Naive thymus-derived CD4-positive, alpha-beta T cell (primary cell): ENCODE measurements at regions not wholly inside any gene's neighbourhood (a gene's known extent, or its start where the extent isn't known, plus 50 kb on each side); places are given as distances from the start of the nearest gene placed in this dataset.

Experiments
- ATAC-seq: fragments of 150-1000 bp; cut with Tn5 transposase; 2 replicates; pipeline ENCODE4 v1.10.0; 2021; ENCODE audit warnings: mild to moderate bottlenecking, moderate library complexity
- CTCF ChIA-PET: fragments of 350-600 bp; sonication (Branson Sonifier 250); formaldehyde crosslinking; loops from one replicate; lab custom pipeline; 2021; ENCODE audit warnings: antibody characterized with exemption; lab: Charles Lee
- POLR2A ChIA-PET: fragments of 350-600 bp; sonication (Branson Sonifier 250); formaldehyde crosslinking; loops from one replicate; lab custom pipeline; 2021; ENCODE audit warnings: antibody characterized with exemption, inconsistent platforms; lab: Charles Lee
- DNase-seq, 9 donors: peaks; one replicate each; pipeline versions ENCODE4 v3.0.0 to v3.0.0-alpha.2; 2020 to 2022; ENCODE audit warnings: mixed read lengths in 1 of 9
- H3K27ac ChIP-seq: one replicate; pipeline ENCODE4 v1.7.0; 2013; ENCODE audit warnings: mild to moderate bottlenecking, low read depth, low read length, moderate library complexity
- H3K27me3 ChIP-seq, 2 donors: one replicate each; pipeline ENCODE4 v1.7.0; 2013; ENCODE audit warnings: low read length in 2 of 2, mild to moderate bottlenecking in 2 of 2, moderate library complexity in 2 of 2; ENCODE audit not compliant: control insufficient read depth in 2 of 2, insufficient read depth in 2 of 2
- H3K36me3 ChIP-seq, 3 experiments: 1 replicate in 2 of 3; 2 replicates in 1 of 3; pipeline ENCODE4 v1.7.0; 2013; ENCODE audit warnings: low read length in 3 of 3, mild to moderate bottlenecking in 3 of 3, moderate library complexity in 1 of 3; ENCODE audit not compliant: insufficient read depth in 3 of 3, control insufficient read depth in 2 of 3
- H3K4me1 ChIP-seq, 2 donors: one replicate each; pipeline ENCODE4 v1.7.0; 2013; ENCODE audit warnings: low read length in 2 of 2, mild to moderate bottlenecking in 2 of 2, moderate library complexity in 1 of 2; ENCODE audit not compliant: control insufficient read depth in 2 of 2, insufficient read depth in 2 of 2
- H3K4me3 ChIP-seq: 2 replicates; pipeline ENCODE4 v1.7.0; 2013; ENCODE audit warnings: mild to moderate bottlenecking, low read length
- H3K9me3 ChIP-seq, 3 experiments: 1 replicate in 2 of 3; 2 replicates in 1 of 3; pipeline ENCODE4 v1.7.0; 2013; ENCODE audit warnings: low read length in 3 of 3; ENCODE audit not compliant: control insufficient read depth in 2 of 3
- H3K27ac Mint-ChIP-seq, 9 donors: one replicate each; pipeline ENCODE4 v1.8.0; 2020 to 2022; ENCODE audit warnings: mixed read lengths in 9 of 9, mild to moderate bottlenecking in 8 of 9, moderate library complexity in 5 of 9, inconsistent platforms in 2 of 9
- H3K27me3 Mint-ChIP-seq, 5 donors: one replicate each; pipeline ENCODE4 v1.8.0; 2021 to 2022; ENCODE audit warnings: mixed read lengths in 5 of 5, mild to moderate bottlenecking in 1 of 5
- H3K36me3 Mint-ChIP-seq, 5 donors: one replicate each; pipeline ENCODE4 v1.8.0; 2020 to 2022; ENCODE audit warnings: mixed read lengths in 5 of 5, mild to moderate bottlenecking in 3 of 5, inconsistent platforms in 1 of 5
- H3K4me1 Mint-ChIP-seq, 7 donors: one replicate each; pipeline ENCODE4 v1.8.0; 2020 to 2022; ENCODE audit warnings: mixed read lengths in 7 of 7, mild to moderate bottlenecking in 3 of 7, inconsistent platforms in 1 of 7
- H3K4me3 Mint-ChIP-seq, 10 donors: one replicate each; pipeline ENCODE4 v1.8.0; 2020 to 2022; ENCODE audit warnings: mild to moderate bottlenecking in 10 of 10, mixed read lengths in 10 of 10, moderate library complexity in 6 of 10, inconsistent platforms in 2 of 10
- H3K9me3 Mint-ChIP-seq, 11 donors: one replicate each; pipeline ENCODE4 v1.8.0; 2020 to 2022; ENCODE audit warnings: mixed read lengths in 11 of 11, mild to moderate bottlenecking in 4 of 11, inconsistent platforms in 1 of 11, moderate library complexity in 1 of 11
- intact Hi-C, 2 donors: fragments of 100-400 bp; cut with micrococcal nuclease; formaldehyde crosslinking; loops; one replicate each; pipeline ENCODE4 v1.15.1; 2023

GRCh38 chr1:79652426-79652825, 645.9 kb upstream of the ADGRL4 start:
- CTCF ChIA-PET, result interaction anchor here (0.7 kb wide), 1 partner anchor 125 kb away, joined by 3 read pairs; no protein-coding TSS in a partner anchor
- Mint-ChIP-seq H3K36me3 (no peaks in the 10 kb centered on the region), H3K27ac (no peak overlapping the region), H3K27me3 (no peaks in the 10 kb centered on the region), H3K9me3 (peaks cover 0 to 10% (median 0%) of the 10 kb centered on the region in 11 donors), H3K4me1 (no peaks in the 10 kb centered on the region), H3K4me3 (no peak overlapping the region)
- ATAC-seq (no peak), DNase-seq (no peak)
- no peaks in the 10 kb centered on the region for H3K36me3 ChIP-seq
- no peaks in the 10 kb centered on the region for H3K4me1 ChIP-seq
- intact Hi-C loops, result no loop called here
- no peak overlapping the region for H3K27ac ChIP-seq
- no peak overlapping the region for H3K4me3 ChIP-seq
- H3K9me3 ChIP-seq, result no peaks in the 10 kb centered on the region
- no peaks in the 10 kb centered on the region for H3K27me3 ChIP-seq
- POLR2A ChIA-PET, result no interaction called here

GRCh38 chr1:79648126-79648525, 641.6 kb upstream of the ADGRL4 start:
- Histone ChIP-seq H3K27ac (no peak overlapping the region), H3K36me3 (no peaks in the 10 kb centered on the region), H3K4me1 (no peaks in the 10 kb centered on the region), H3K4me3 (no peak overlapping the region), H3K9me3 (no peaks in the 10 kb centered on the region), H3K27me3 (no peaks in the 10 kb centered on the region)
- Mint-ChIP-seq H3K9me3 (peaks cover 0 to 21% (median 1%) of the 10 kb centered on the region in 11 donors), H3K27ac (no peak overlapping the region), H3K4me3 (no peak overlapping the region), H3K36me3 (no peaks in the 10 kb centered on the region), H3K4me1 (no peaks in the 10 kb centered on the region), H3K27me3 (no peaks in the 10 kb centered on the region)
- POLR2A ChIA-PET, result no interaction called here
- ATAC-seq, result no peak
- CTCF ChIA-PET, result no interaction called here
- intact Hi-C loops, result no loop called here
- DNase-seq, result no peak

GRCh38 chr1:79646880-79647279, 640.4 kb upstream of the ADGRL4 start:
- Mint-ChIP-seq H3K36me3 (no peaks in the 10 kb centered on the region), H3K27ac (no peak overlapping the region), H3K27me3 (no peaks in the 10 kb centered on the region), H3K9me3 (peaks cover 0 to 21% (median 4%) of the 10 kb centered on the region in 11 donors), H3K4me1 (no peaks in the 10 kb centered on the region), H3K4me3 (no peak overlapping the region)
- H3K9me3 ChIP-seq, result no peaks in the 10 kb centered on the region
- intact Hi-C loops, result no loop called here
- no peaks in the 10 kb centered on the region for H3K27me3 ChIP-seq
- no peaks in the 10 kb centered on the region for H3K36me3 ChIP-seq
- H3K4me1 ChIP-seq, result no peaks in the 10 kb centered on the region
- DNase-seq (no peak), ATAC-seq (no peak)
- ChIA-PET POLR2A (no interaction called here), CTCF (no interaction called here)
- no peak overlapping the region for H3K27ac ChIP-seq
- no peak overlapping the region for H3K4me3 ChIP-seq

- no peaks in the 10 kb centered on the region for H3K27me3 ChIP-seq
- intact Hi-C loops, result no loop called here
- CTCF ChIA-PET, result no interaction called here
- H3K27ac ChIP-seq, result no peak overlapping the region
- no peaks in the 10 kb centered on the region for H3K4me1 ChIP-seq
- no peaks in the 10 kb centered on the region for H3K4me1 Mint-ChIP-seq
- ATAC-seq, result no peak
- H3K36me3 Mint-ChIP-seq, result no peaks in the 10 kb centered on the region
- H3K4me3 Mint-ChIP-seq, result no peak overlapping the region
- peaks cover 0 to 6% (median 0%) of the 10 kb centered on the region in 5 donors for H3K27me3 Mint-ChIP-seq
- H3K36me3 ChIP-seq, result no peaks in the 10 kb centered on the region
- H3K27ac Mint-ChIP-seq, result no peak overlapping the region
- no peaks in the 10 kb centered on the region for H3K9me3 ChIP-seq
- POLR2A ChIA-PET, result no interaction called here
- no peak for DNase-seq
- no peak overlapping the region for H3K4me3 ChIP-seq
- H3K9me3 Mint-ChIP-seq, result peaks cover 2 to 22% (median 5%) of the 10 kb centered on the region in 11 donors
These were observed 631.9 kb upstream of the ADGRL4 start for GRCh38 chr1:79638382-79638781.

GRCh38 chr1:79633456-79633855, 626.9 kb upstream of the ADGRL4 start:
- Mint-ChIP-seq H3K9me3 (peaks cover 0 to 5% (median 0%) of the 10 kb centered on the region in 11 donors), H3K36me3 (no peaks in the 10 kb centered on the region), H3K27ac (no peak overlapping the region), H3K4me1 (no peaks in the 10 kb centered on the region), H3K27me3 (no peaks in the 10 kb centered on the region), H3K4me3 (no peak overlapping the region)
- H3K36me3 ChIP-seq, result no peaks in the 10 kb centered on the region
- H3K27ac ChIP-seq, result no peak overlapping the region
- H3K4me1 ChIP-seq, result no peaks in the 10 kb centered on the region
- H3K27me3 ChIP-seq, result no peaks in the 10 kb centered on the region
- no peaks in the 10 kb centered on the region for H3K9me3 ChIP-seq
- ChIA-PET POLR2A (no interaction called here), CTCF (no interaction called here)
- intact Hi-C loops, result no loop called here
- H3K4me3 ChIP-seq, result no peak overlapping the region
- no peak for DNase-seq
- no peak for ATAC-seq

- no peaks in the 10 kb centered on the region for H3K36me3 ChIP-seq
- H3K4me1 ChIP-seq, result no peaks in the 10 kb centered on the region
- H3K27ac ChIP-seq, result no peak overlapping the region
- ChIA-PET POLR2A (no interaction called here), CTCF (no interaction called here)
- Mint-ChIP-seq H3K27me3 (no peaks in the 10 kb centered on the region), H3K27ac (no peak overlapping the region), H3K9me3 (peaks cover 0 to 5% (median 0%) of the 10 kb centered on the region in 11 donors), H3K36me3 (no peaks in the 10 kb centered on the region), H3K4me3 (no peak overlapping the region), H3K4me1 (no peaks in the 10 kb centered on the region)
- no peak for ATAC-seq
- no peak overlapping the region for H3K4me3 ChIP-seq
- no peaks in the 10 kb centered on the region for H3K27me3 ChIP-seq
- DNase-seq, result no peak
- H3K9me3 ChIP-seq, result no peaks in the 10 kb centered on the region
- intact Hi-C loops, result no loop called here
These were observed 622.9 kb upstream of the ADGRL4 start for GRCh38 chr1:79629414-79629813.

- no peak for DNase-seq
- POLR2A ChIA-PET, result no interaction called here
These were observed 611.2 kb upstream of the ADGRL4 start for GRCh38 chr1:79617777-79618176.

More at GRCh38 chr1:79617777-79618176, 611.2 kb upstream of the ADGRL4 start:
- H3K9me3 Mint-ChIP-seq, result peaks cover 0 to 19% (median 4%) of the 10 kb centered on the region in 11 donors
- no peaks in the 10 kb centered on the region for H3K27me3 Mint-ChIP-seq
- H3K4me3 ChIP-seq, result no peak overlapping the region
- H3K27me3 ChIP-seq, result no peaks in the 10 kb centered on the region
- ATAC-seq, result no peak
- no peak overlapping the region for H3K27ac Mint-ChIP-seq
- H3K4me1 Mint-ChIP-seq, result no peaks in the 10 kb centered on the region
- no peaks in the 10 kb centered on the region for H3K36me3 ChIP-seq
- no peaks in the 10 kb centered on the region for H3K36me3 Mint-ChIP-seq
- intact Hi-C loops, result no loop called here
- H3K27ac ChIP-seq, result no peak overlapping the region
- no peak overlapping the region for H3K4me3 Mint-ChIP-seq
- no peaks in the 10 kb centered on the region for H3K4me1 ChIP-seq
- CTCF ChIA-PET, result no interaction called here
- H3K9me3 ChIP-seq, result peaks cover 0 to 4% (median 0%) of the 10 kb centered on the region in 3 experiments
